HG03558 (cell line): ENCODE measurements at regions not wholly inside any gene's neighbourhood (a gene's known extent, or its start where the extent isn't known, plus 50 kb on each side); places are given as distances from the start of the nearest gene placed in this dataset.
"Not testable (repeated sequence)": the region's sequence is repeated elsewhere in the genome, so short reads cannot be mapped to it uniquely, and the experiment has no call there.

ENCODE experiments used
- ATAC-seq: cut with Tn5 transposase; IDR thresholded peaks from one replicate; pipeline ENCODE4 v1.9.1; 2021; ENCODE audit warnings: moderate number of reproducible peaks; ENCODE audit not compliant: unreplicated experiment; ENCODE audit errors: extremely low read depth

DNA sequence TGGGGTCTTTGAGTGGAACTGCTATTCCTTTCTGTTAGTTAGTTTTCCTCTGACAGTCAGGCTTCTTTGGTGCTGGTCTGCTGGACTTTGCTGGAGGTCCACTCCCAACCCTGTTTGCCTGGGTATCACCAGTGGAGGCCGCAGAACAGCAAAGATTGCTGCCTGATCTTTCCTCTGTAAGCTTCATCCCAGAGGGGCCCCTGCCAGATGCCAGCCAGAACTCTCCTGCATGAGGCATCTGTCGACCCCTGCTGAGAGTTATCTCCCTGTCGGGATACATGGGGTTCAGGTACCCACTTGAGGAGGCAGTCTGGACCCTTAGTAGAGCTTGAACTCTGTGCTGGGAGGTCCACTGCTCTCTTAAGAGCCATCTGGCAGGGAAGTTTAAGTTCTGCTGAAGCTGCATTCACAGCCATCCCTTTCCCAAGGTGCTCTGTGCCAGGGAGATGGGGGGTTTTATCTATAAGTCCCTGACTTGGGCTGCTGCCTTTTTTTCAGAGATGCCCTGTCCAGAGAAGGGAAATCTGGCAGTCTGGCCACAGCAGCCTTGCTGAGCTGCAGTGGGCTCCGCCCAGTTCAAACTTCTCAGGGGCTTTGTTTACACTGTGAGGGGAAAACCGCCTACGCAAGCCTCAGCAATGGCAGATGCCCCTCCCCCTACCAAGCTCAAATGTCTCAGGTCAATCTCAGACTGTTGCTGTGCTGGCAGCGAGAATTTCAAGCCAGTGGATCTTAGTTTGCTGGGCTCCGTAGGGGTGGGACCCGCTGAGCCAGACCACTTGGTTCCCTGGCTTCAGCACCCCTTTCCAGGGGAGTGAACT lies 89.7 kb upstream of the CDK6 start:
- no peak for ATAC-seq

DNA sequence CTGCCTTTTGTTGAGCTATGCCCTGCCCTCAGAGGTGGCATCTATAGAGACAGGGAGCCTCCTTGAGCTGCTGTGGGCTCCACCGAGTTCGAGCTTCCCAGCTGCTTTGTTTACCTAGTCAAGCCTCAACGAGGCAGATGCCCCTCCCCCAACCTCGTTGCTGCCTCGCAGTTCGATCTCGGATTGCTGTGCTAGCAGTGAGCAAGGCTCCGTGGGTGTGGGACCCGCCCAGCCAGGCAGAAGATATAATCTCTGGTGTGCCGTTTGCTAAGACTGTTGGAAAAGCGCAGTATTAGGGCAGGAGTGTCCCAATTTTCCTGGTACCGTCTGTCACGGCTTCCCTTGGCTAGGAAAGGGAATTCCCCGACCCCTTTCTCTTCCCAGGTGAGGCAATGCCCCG lies 88.4 kb upstream of the CDK6 start:
- ATAC-seq, result no peak

DNA sequence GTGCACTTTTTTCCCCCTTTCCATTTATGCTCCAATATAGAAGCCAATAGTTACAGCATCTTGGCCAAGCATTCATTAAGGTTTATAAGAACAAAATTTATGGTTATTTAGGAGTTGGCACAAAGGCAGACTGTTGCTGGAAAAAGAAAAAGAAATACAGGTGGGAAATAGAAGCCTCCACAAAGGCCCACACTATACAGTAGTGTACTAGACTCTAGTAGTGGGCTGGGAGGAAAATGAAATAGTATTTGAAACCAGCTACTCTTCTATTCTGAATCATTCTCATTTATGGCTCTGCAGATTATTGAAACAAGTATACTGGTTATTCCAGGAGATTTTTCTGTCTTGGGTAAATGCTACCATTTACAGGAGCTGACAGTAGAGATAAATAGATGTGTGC lies 80.9 kb upstream of the CDK6 start:
- ATAC-seq, result no peak

DNA sequence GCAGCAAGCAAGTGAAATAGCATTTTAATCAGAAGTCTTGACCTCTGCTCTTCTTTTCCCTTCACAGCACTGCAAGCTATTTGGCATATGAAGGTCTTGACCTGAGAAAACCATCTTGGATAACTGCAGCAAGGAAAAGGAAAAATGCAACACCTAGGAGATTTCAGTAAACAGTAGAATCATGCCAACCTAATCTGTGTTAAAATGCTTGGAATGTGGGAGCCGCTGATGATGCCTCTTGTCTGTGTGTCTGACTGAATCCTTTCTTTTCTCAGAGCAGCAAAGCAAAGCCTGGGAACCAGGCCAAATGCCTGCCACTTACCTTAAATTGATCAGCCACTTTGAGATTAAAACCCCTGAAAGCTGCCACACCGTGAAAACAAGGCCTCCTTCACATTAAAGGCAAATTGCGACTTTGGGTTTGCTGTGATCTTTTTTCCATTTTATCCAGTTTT lies 80.4 kb upstream of the CDK6 start:
- no peak for ATAC-seq

DNA sequence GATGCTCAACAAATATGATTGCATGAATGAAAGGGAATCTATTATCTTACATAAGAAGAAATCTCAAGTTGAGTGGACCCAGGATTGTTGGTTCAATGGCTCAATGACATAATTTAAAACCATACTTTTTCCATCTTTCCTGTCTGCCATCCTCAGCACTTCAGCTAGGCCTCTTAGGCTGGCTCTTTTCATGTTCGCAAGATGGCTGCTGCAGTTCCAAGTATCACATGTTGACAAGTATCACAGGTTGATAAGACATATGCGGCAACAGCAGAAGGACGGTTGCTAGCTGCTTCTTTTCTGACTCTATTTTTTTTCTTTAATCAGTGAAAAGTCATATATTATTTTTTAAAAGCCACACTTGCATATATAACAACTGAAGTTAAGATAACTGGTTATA lies 79.0 kb upstream of the CDK6 start:
- no peak for ATAC-seq

DNA sequence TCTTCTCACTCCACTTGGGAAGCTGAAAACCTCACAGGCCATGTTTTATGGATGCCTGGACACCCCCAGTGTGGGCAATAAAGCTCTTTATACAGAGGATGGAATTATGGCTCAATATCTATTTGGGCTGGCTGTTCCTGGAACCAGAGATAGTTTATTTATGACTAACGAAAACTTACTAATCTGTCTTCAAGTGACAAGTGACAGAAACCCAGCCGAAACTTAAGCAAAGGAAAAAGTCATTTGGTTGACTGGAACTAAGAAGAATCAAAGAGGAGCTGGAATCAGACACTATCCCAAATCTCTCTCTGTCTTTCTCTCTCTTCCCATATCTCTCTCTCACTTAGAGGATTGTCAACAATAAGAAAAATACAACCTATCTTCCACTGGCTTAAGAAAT lies 78.3 kb upstream of the CDK6 start:
- ATAC-seq, result no peak

DNA sequence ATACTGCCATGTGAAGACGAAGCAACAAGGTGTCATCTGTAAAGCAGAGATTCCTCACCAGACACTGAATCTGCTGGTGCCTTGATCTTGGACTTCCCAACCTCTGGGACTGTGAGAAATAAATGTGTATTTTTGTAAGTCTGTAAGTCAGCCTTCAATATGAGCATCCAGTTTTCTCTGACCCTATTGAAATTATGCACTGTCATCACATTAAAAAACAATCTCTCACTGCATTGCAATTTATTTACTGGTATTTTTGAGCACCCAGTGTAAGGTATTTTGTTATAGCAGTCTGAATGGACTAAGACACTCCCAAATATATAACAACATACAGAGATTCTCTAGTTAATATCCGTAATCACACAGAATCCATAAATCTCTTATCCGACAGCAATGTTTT lies 77.5 kb upstream of the CDK6 start:
- no peak for ATAC-seq

DNA sequence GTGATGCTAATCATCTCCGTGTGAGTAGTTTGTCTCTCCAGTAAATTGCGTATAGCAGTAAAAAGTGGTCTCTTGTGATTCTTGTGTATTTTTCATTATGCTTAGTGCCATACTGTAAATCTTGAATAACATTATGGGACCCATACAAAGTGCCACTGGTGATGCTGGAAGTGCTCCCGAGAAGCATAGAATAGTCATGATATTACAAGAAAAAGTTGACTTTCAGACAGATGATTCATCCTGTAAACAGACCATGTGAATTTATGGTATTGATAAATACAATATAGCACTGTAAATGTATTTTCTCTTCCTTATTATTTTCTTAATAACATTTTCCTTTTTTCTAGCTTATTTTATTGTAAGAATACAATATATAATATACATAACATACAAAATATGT lies 74.6 kb upstream of the CDK6 start:
- ATAC-seq, result no peak

DNA sequence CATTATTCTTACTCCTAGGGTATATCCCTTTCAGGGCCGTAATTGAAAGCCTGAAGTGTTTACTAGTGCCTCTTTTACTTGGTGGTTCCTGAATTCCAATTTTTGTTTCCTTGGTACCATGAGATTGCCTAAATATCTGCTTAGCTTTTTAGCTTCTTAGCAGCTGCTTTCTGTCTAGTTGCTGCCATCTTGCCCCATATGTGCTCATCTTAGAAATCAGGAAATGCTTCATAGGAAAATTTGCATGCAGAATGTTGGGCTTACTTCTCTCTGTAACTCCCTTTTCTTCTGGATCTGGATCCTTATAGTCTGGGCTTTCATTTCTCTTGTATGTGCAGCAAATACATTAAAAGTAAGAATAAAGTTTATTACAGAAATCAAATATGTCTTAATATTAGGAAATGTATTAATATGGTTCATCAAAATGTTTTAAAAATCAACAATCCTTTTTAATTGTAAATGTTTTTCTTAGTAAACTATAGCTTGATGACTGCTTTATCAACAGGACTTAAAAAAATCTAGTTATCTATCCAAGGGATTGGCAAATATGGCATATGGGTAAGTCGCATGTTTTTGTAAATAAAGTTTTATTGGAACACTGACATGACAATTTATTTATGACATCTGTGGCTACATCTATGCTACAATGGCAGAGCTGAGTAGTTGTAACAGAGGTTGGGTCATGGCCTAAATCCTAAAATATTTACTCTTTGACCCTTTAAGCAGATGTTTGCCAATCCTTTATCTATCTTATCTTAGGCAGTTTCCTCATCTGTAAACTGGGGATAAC lies 73.5 kb upstream of the CDK6 start:
- no peak for ATAC-seq

DNA sequence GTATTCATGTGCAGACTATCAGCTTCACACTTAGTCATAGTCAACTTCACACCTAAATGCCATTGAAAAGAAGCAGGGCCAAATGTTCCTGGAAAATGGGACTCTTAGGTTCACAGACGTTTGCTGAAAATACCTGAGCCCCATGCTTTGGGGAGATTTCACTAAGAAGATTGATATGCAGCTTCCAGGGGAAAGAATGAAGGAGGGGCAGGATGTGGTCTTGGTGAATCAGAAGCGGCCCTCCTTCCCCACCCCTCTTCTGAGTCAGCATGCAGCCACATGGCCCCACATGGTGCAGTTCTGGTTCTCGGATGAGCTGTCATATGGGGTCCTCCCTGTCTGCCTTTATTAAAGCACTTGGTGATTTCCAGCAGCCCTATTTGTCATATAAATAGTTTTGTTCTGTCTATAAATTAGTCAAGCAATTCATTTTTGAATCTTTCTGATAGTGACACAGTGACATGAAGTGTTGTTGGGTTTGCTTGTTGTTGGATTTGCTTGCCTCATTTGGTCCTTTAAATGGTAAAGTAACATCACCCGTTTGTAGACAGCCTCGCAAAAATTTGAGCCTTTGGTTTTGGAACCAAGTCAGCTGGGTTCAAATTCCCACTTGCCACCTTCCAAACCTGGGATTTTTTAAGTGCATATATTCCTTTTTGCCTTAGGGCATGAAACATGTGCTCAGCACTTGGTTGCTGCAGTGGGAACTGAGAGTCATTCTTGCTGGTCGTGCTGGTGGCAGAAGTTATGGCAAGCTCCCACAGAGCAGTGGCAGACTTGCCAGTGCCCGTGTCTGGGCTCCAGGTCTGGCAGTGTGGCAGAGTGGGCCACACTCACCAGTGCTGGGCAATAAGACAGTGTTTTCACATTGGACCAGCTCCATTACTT lies 68.1 kb upstream of the CDK6 start:
- ATAC-seq, result peak; percentile 94

DNA sequence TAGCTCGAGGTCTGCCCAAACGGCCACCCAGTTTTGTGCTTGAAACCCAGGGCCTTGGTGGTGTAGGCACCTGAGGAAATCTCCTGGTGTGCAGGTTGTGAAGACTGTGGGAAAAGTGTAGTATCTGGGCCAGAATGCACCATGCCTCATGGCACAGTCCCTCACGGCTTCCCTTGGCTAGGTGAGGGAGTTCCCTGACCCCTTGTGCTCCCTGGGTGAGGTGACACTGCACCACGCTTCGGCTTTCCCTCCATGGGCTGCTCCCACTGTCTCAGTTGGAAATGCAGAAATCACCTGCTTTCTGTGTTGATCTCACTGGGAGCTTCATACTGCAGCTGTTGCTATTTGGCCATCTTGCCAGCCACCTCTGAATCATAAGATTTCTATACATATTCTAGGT lies 62.4 kb upstream of the CDK6 start:
- ATAC-seq, result no peak

DNA sequence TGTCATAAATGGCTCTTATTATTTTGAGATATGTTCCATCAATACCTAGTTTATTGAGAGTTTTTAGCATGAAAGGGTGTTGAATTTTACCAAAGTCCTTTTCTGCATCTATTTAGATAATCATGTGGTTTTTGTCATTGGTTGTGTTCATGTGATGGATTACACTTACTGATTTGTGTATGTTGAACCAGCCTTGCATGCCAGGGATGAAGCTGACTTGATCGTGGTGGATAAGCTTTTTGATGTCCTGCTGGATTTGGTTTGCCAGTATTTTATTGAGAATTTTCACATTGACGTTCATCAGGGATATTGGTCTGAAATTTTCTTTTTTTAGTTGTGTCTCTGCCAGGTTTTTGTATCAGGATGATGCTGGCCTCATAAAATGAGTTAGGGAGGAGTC lies 58.5 kb upstream of the CDK6 start:
- not testable (repeated sequence) for ATAC-seq

DNA sequence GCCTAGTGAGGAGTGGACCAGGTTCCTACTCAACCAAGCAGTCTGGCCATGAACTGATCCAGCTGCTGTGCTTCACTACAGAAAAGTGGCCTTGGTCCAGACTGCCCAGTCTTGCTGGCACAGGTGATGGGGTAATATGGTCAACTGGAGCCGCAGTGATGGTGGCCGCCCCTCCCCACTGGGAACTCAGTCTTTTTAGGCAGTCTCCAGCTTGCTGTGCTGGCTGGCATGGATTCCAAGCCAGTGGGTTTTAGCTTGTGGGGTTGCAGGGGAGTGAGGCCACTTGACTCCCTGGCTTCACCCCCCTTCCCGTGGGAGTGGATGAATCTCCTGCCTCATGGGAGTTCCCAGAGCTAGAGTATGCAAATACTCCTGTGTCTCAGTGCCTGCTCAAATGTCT lies 52.7 kb upstream of the CDK6 start:
- no peak for ATAC-seq
